ENCODE measurements at regions not wholly inside any gene's neighbourhood (a gene's known extent, or its start where the extent isn't known, plus 50 kb on each side); places are given as distances from the start of the nearest gene placed in this dataset.

DNA sequence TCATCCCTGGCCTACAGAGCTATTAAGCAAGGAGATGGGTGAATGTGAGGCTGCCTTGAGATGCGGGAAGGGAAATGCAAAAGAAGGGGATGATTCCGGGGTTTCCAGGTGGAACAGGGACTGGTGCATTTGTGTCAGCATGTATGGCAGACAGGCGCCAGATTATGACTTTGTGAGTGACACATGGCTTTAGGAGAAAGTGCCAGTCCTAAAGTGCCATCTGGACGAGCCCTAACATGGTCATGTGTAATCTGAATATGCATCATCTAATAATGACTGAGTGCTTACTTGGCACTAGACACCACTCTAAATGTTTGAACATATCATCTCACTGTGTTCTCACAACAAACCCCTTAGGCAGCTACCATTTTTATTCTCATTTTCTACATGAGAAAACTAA, 195.0 kb upstream of the TSHZ2 start:
- no peak for DNase-seq
- Histone ChIP-seq H3K36me3 (replicated peaks) (no peaks in the 10 kb centered on the region), H3K27me3 (replicated peaks) (no peaks in the 10 kb centered on the region), H3K27ac (no peak overlapping the region), H3K4me3 (ENCODE audit: low read depth, low read length) (no peak overlapping the region)
- TF ChIP-seq, protein P1, sequence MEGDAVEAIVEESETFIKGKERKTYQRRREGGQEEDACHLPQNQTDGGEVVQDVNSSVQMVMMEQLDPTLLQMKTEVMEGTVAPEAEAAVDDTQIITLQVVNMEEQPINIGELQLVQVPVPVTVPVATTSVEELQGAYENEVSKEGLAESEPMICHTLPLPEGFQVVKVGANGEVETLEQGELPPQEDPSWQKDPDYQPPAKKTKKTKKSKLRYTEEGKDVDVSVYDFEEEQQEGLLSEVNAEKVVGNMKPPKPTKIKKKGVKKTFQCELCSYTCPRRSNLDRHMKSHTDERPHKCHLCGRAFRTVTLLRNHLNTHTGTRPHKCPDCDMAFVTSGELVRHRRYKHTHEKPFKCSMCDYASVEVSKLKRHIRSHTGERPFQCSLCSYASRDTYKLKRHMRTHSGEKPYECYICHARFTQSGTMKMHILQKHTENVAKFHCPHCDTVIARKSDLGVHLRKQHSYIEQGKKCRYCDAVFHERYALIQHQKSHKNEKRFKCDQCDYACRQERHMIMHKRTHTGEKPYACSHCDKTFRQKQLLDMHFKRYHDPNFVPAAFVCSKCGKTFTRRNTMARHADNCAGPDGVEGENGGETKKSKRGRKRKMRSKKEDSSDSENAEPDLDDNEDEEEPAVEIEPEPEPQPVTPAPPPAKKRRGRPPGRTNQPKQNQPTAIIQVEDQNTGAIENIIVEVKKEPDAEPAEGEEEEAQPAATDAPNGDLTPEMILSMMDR (IDR thresholded peaks at IDR 0.05; ENCODE audit: low read depth, low read length, missing control alignments) = no peak
- in situ Hi-C loops (cut with HindIII; ENCODE audit: low pct_ligation_motif_present, low sequenced_read_pairs) = no loop called here

DNA sequence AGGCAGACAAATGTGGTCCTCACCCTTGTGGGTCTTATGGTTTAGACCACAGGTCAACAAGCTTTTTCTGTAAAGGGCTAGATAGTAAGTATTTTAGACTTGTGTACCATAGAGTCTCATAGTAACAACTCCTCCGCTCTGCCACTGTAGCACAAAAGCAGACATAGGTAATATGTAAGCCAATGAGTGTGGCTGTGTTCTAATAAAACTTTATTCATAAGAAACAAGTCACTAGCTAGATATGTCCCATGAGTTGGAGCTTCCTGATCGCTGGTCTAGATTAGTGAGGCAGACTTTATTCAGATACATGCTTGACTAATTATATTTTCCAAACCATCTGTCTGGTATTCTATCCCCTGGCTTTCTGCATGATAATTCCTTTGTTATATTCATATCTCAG, 196.4 kb upstream of the TSHZ2 start:
- DNase-seq = no peak
- Histone ChIP-seq H3K27me3 (replicated peaks) (no peaks in the 10 kb centered on the region), H3K27ac (no peak overlapping the region), H3K4me3 (ENCODE audit: low read depth, low read length) (no peak overlapping the region), H3K36me3 (replicated peaks) (no peaks in the 10 kb centered on the region)
- in situ Hi-C loops (cut with HindIII; ENCODE audit: low pct_ligation_motif_present, low sequenced_read_pairs) = no loop called here
- TF ChIP-seq, protein P1 (IDR thresholded peaks at IDR 0.05; ENCODE audit: low read depth, low read length, missing control alignments) = no peak

DNA sequence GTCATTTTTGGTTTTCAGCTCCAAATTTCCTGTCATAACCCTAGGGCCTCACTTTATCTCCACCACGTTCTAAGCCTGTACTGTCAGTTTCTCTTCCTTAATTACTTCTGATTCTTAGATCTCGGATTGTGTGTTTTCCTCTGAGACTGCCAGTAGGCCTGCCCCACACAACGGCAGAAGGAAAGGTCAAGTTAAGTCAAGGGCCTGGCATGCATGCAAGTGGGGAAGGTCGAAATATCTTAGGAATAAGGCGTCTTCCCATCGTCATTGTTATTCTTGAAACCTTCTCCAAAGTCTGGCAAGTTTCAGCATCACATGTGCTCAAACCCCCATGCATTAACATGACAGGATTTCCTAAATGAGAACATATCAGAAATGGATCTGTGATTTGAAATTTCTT, 203.5 kb upstream of the TSHZ2 start:
- no peak for DNase-seq
- H3K4me3 ChIP-seq (ENCODE audit: low read depth, low read length) = no peak overlapping the region
- TF ChIP-seq, protein P1 (IDR thresholded peaks at IDR 0.05; ENCODE audit: low read depth, low read length, missing control alignments) = no peak
- in situ Hi-C loops (cut with HindIII; ENCODE audit: low pct_ligation_motif_present, low sequenced_read_pairs) = no loop called here
- H3K27ac ChIP-seq = no peak overlapping the region
- H3K36me3 ChIP-seq (replicated peaks) = no peaks in the 10 kb centered on the region
- H3K27me3 ChIP-seq (replicated peaks) = no peaks in the 10 kb centered on the region

DNA sequence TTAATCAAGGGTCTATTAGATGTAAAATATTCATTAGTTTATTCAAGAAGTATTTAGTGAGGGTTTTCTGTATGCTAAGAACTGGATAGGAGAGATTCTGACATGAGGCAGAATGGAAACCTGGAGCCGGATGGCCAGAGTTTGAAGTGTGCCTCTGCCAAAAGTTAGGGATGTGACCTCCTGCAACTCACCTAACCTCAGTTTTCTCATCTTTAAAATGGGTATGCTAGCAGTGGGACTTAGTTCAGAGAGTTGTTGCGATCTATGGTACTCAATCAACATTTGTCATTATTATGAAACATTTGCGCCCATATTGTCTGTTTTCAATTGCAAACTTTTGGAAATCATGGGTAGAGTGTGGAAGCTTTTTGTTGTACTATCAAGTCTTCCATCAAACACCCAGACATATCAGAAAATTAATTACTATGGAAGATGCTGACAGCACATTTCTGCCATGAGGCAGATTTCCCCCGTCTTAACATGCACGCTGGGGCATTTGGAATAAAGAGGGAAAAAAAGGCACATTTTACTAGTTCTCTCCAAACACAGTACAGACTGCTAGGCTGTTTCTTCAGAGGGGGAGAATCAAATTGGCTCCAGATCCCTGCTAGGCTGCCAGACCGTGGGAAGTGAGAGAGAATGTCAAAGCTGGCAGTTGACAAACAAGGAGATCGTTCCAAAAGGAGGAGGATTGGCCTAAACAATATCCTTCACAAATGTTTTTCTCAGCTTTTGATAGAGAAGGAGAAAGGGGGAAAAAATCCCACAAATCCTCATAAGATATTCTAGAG, 205.3 kb upstream of the TSHZ2 start:
- no peaks in the 10 kb centered on the region for H3K27me3 ChIP-seq (replicated peaks)
- in situ Hi-C loops (cut with HindIII; ENCODE audit: low pct_ligation_motif_present, low sequenced_read_pairs) = no loop called here
- TF ChIP-seq, protein P1 (IDR thresholded peaks at IDR 0.05; ENCODE audit: low read depth, low read length, missing control alignments) = no peak
- no peak overlapping the region for H3K4me3 ChIP-seq (ENCODE audit: low read depth, low read length)
- no peaks in the 10 kb centered on the region for H3K36me3 ChIP-seq (replicated peaks)
- no peak for DNase-seq
- H3K27ac ChIP-seq = no peak overlapping the region

DNA sequence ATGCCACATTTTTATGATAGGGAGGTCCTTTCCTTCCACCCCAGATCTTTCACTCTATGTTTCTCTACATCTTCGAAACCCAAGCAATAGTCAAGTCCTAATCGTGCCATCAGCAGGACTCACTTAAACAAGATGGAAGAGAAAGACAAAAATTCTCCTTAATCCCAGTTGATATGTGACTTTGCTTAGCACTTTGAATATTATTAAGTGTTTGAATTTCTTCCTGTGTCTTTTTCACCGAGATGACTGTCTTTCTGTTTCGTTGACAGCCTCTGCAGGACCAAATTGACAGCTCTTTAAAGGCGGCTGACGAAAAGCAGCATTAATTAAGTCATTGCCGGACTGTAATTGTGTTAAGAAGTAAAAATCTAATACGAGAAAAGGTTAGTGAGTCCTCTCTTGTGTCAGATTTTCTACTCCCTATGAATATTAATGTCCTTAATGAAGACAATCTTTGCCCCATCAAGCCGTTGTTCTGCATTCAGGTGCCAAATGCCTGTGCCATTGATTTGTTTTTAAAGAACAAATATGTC, 208.8 kb upstream of the TSHZ2 start:
- no peaks in the 10 kb centered on the region for H3K27me3 ChIP-seq (replicated peaks)
- TF ChIP-seq, protein P1 (IDR thresholded peaks at IDR 0.05; ENCODE audit: low read depth, low read length, missing control alignments) = no peak
- H3K27ac ChIP-seq = no peak overlapping the region
- H3K4me3 ChIP-seq (ENCODE audit: low read depth, low read length) = no peak overlapping the region
- DNase-seq = no peak
- H3K36me3 ChIP-seq (replicated peaks) = no peaks in the 10 kb centered on the region
- in situ Hi-C loops (cut with HindIII; ENCODE audit: low pct_ligation_motif_present, low sequenced_read_pairs) = no loop called here

Data from brain microvascular endothelial cell (primary cell).